ENCODE measurements at regions not wholly inside any gene's neighbourhood (a gene's known extent, or its start where the extent isn't known, plus 50 kb on each side); places are given as distances from the start of the nearest gene placed in this dataset.

DNA sequence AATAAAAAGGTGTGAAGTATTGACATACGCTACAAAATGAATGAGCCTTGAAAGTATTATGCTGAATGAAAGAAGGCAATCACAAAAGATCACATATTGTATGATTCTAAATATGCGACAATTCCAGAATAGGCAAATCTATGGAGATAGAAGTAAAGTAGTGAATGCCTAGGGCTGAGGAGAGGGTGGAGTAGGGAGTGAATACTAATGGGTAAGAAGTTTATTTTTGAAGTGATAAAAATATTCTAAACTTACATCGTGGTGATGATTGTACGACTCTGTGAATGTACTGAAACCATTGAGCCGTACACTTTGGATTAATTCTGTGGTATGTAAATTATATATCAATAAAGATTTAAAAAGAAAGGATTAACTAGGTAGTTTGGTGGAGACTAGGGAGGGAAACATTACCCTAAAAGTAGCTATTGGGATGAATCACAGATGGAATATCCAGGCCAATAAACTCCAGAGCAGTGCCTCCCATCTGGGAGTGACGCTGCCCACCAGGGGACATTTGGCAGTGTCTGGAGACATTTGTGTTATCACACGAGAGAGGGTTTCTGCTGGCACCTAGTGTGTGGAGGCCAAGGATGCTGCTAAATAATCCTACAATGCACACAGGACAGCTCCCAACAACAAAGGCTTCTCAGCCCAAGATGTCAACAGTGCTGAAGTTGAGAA is 214.2 kb upstream of the PCSK2 start:
- TF ChIP-seq, protein P1, sequence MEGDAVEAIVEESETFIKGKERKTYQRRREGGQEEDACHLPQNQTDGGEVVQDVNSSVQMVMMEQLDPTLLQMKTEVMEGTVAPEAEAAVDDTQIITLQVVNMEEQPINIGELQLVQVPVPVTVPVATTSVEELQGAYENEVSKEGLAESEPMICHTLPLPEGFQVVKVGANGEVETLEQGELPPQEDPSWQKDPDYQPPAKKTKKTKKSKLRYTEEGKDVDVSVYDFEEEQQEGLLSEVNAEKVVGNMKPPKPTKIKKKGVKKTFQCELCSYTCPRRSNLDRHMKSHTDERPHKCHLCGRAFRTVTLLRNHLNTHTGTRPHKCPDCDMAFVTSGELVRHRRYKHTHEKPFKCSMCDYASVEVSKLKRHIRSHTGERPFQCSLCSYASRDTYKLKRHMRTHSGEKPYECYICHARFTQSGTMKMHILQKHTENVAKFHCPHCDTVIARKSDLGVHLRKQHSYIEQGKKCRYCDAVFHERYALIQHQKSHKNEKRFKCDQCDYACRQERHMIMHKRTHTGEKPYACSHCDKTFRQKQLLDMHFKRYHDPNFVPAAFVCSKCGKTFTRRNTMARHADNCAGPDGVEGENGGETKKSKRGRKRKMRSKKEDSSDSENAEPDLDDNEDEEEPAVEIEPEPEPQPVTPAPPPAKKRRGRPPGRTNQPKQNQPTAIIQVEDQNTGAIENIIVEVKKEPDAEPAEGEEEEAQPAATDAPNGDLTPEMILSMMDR (IDR thresholded peaks at IDR 0.05; ENCODE audit: poor library complexity, severe bottlenecking) = no peak
- DNase-seq (ENCODE audit: low spot score) (no peak), ATAC-seq (ENCODE audit: low read depth) (no peak)
- no peaks in the 10 kb centered on the region for H3K9me3 ChIP-seq (ENCODE audit: severe bottlenecking)
- H3K27ac ChIP-seq (ENCODE audit: poor library complexity, severe bottlenecking) = no peak overlapping the region
- no peak overlapping the region for H3K4me3 ChIP-seq (ENCODE audit: severe bottlenecking)
- H3K27me3 ChIP-seq (ENCODE audit: insufficient read depth, poor library complexity, severe bottlenecking) = no peaks in the 10 kb centered on the region
- H3K4me1 ChIP-seq (ENCODE audit: insufficient read depth, poor library complexity, severe bottlenecking) = no peaks in the 10 kb centered on the region
- no peaks in the 10 kb centered on the region for H3K36me3 ChIP-seq (ENCODE audit: low read depth)

DNA sequence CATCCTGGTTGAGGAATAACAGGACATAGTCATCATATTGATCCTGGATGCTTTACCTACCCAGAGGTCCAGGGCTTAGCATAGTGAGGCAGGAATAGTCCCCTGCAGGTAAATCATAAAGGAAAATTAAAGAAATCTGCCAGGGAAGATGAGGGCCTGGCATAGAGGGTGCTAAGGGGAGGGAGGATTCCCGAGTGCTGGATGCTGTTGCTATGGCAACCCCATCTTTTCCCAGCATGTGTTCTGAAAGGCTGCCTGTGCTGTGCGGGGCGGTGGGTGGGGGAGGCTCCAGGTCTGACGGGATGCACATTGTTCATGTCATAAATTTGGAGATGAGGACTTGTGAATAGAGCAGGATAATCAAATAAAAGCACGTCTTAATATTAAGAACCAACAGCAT is 212.6 kb upstream of the PCSK2 start:
- Histone ChIP-seq H3K27me3 (ENCODE audit: insufficient read depth, poor library complexity, severe bottlenecking) (peaks cover 7% of the 10 kb centered on the region), H3K4me1 (ENCODE audit: insufficient read depth, poor library complexity, severe bottlenecking) (no peaks in the 10 kb centered on the region), H3K4me3 (ENCODE audit: severe bottlenecking) (no peak overlapping the region), H3K27ac (ENCODE audit: poor library complexity, severe bottlenecking) (no peak overlapping the region), H3K36me3 (ENCODE audit: low read depth) (no peaks in the 10 kb centered on the region), H3K9me3 (ENCODE audit: severe bottlenecking) (no peaks in the 10 kb centered on the region)
- TF ChIP-seq, protein P1 (IDR thresholded peaks at IDR 0.05; ENCODE audit: poor library complexity, severe bottlenecking) = no peak
- ATAC-seq (ENCODE audit: low read depth) = no peak
- DNase-seq (ENCODE audit: low spot score) = no peak

DNA sequence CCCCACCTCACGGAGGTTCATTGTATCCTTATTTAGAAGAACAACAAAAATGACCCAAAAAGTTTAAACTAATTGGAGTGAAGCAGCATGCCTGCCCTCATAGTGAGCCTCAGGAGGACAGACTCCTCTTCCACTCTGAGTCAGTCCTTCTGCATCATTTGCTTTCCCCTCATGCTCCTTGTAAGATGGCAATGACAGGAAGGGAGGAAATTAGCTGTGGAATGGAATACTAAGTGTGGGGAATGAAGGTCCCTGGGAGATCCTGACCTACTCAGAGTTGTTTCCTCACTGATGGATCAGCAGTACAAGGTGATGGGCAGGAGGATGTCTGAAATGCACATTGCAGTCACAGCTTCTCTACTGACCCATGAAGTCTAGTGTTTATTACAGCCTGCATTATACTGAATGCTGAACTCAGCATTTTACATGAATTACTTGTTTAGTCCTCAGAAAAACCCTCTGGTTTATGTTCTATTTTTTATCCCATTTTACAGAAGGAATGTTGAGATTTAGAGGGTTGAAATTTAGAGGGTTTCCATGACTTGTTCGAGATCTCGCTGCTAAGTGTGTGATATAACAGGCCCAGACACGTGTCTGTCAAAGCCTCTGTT is 212.0 kb upstream of the PCSK2 start:
- Histone ChIP-seq H3K4me1 (ENCODE audit: insufficient read depth, poor library complexity, severe bottlenecking) (no peaks in the 10 kb centered on the region), H3K9me3 (ENCODE audit: severe bottlenecking) (no peaks in the 10 kb centered on the region), H3K36me3 (ENCODE audit: low read depth) (no peaks in the 10 kb centered on the region), H3K27me3 (ENCODE audit: insufficient read depth, poor library complexity, severe bottlenecking) (peaks cover 7% of the 10 kb centered on the region), H3K27ac (ENCODE audit: poor library complexity, severe bottlenecking) (no peak overlapping the region), H3K4me3 (ENCODE audit: severe bottlenecking) (no peak overlapping the region)
- TF ChIP-seq, protein P1 (IDR thresholded peaks at IDR 0.05; ENCODE audit: poor library complexity, severe bottlenecking) = no peak
- no peak for DNase-seq (ENCODE audit: low spot score)
- ATAC-seq (ENCODE audit: low read depth) = no peak

DNA sequence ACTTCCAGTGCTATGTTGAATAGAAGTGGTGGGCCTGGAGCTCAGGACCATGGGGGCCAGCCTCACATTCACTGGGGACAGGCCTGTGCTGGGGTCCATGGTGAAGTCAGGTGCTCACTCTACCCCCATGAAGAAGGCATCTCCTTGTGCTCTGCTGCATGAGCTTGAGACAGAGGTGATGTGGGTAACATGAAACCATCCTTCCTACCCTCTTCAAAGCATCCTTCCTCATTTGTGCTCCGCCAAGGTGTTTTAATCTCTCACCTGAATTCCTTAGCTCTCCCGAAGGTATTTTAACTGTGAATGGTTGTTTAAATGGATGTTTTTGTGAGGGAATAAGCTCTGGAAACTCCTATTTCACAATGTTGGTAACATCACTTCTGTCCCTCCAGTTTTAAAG is 209.6 kb upstream of the PCSK2 start:
- Histone ChIP-seq H3K27ac (ENCODE audit: poor library complexity, severe bottlenecking) (no peak overlapping the region), H3K9me3 (ENCODE audit: severe bottlenecking) (no peaks in the 10 kb centered on the region), H3K27me3 (ENCODE audit: insufficient read depth, poor library complexity, severe bottlenecking) (peaks cover 7% of the 10 kb centered on the region), H3K4me3 (ENCODE audit: severe bottlenecking) (no peak overlapping the region), H3K36me3 (ENCODE audit: low read depth) (no peaks in the 10 kb centered on the region), H3K4me1 (ENCODE audit: insufficient read depth, poor library complexity, severe bottlenecking) (no peaks in the 10 kb centered on the region)
- no peak for ATAC-seq (ENCODE audit: low read depth)
- DNase-seq (ENCODE audit: low spot score) = no peak
- TF ChIP-seq, protein P1 (IDR thresholded peaks at IDR 0.05; ENCODE audit: poor library complexity, severe bottlenecking) = no peak

DNA sequence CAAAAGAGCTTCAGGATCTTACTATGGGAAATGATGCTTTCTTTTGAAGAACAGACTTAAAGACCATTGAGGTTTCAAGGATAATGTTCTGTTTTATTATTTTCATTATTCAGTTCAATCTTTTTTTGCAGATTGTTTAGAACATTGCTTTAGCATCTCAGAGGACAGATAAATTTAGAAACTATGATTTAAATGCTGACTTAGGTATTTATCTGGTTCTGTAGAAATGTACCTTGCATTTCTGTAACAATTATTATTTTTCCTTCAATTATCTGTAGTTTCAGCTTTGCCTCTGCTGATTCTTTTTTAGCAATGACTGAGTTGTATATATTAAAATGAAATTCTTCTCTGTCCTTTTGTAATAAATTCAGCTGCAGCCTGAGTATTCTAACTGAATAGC is 205.4 kb upstream of the PCSK2 start:
- Histone ChIP-seq H3K27ac (ENCODE audit: poor library complexity, severe bottlenecking) (no peak overlapping the region), H3K4me1 (ENCODE audit: insufficient read depth, poor library complexity, severe bottlenecking) (no peaks in the 10 kb centered on the region), H3K9me3 (ENCODE audit: severe bottlenecking) (no peaks in the 10 kb centered on the region), H3K36me3 (ENCODE audit: low read depth) (no peaks in the 10 kb centered on the region), H3K27me3 (ENCODE audit: insufficient read depth, poor library complexity, severe bottlenecking) (peaks cover 11% of the 10 kb centered on the region), H3K4me3 (ENCODE audit: severe bottlenecking) (no peak overlapping the region)
- no peak for DNase-seq (ENCODE audit: low spot score)
- ATAC-seq (ENCODE audit: low read depth) = no peak
- TF ChIP-seq, protein P1 (IDR thresholded peaks at IDR 0.05; ENCODE audit: poor library complexity, severe bottlenecking) = no peak
